A673 (cell line): ENCODE measurements at regions not wholly inside any gene's neighbourhood (a gene's known extent, or its start where the extent isn't known, plus 50 kb on each side); places are given as distances from the start of the nearest gene placed in this dataset.

Experiments used
- EZH2 ChIP-seq: fragments of 200-600 bp; sonication (generic); IDR thresholded peaks from 2 replicates; pipeline ENCODE4 v1.6.1; 2017; ENCODE audit warnings: borderline replicate concordance, low read depth, mild to moderate bottlenecking, mixed read lengths, antibody characterized with exemption, low read length; ENCODE audit not compliant: poor library complexity, severe bottlenecking
- TF ChIP-seq, protein P1 (sequence below): fragments of 300-800, 200-600 bp; sonication (generic); conservative IDR thresholded peaks from 2 replicates; pipeline ENCODE4 v1.5.1; 2017; ENCODE audit warnings: low read depth, mild to moderate bottlenecking, antibody characterized with exemption, low read length, moderate library complexity, mixed read lengths

DNA sequence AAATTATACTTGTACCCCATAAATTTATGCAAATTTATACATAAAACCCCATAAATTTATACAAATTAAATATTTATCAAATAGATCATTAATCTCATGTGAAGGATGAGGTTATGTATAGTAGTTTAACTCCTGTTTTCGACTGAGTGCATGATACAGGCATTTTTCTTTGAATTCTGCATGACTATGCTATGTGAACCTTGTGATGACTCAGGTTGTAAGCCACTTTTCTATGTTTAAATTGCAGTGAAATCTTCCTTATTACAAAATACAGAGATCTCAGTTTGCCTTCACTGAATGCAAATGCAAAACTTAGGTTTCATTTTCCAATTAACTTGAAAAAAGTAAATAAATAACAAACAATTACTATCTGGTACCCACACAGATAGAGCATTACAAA is 843.7 kb downstream of the CDH11 start:
- TF ChIP-seq, protein P1, sequence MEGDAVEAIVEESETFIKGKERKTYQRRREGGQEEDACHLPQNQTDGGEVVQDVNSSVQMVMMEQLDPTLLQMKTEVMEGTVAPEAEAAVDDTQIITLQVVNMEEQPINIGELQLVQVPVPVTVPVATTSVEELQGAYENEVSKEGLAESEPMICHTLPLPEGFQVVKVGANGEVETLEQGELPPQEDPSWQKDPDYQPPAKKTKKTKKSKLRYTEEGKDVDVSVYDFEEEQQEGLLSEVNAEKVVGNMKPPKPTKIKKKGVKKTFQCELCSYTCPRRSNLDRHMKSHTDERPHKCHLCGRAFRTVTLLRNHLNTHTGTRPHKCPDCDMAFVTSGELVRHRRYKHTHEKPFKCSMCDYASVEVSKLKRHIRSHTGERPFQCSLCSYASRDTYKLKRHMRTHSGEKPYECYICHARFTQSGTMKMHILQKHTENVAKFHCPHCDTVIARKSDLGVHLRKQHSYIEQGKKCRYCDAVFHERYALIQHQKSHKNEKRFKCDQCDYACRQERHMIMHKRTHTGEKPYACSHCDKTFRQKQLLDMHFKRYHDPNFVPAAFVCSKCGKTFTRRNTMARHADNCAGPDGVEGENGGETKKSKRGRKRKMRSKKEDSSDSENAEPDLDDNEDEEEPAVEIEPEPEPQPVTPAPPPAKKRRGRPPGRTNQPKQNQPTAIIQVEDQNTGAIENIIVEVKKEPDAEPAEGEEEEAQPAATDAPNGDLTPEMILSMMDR: no peak
- TF ChIP-seq EZH2: no peak
